NCI-H128 (cell line): ENCODE measurements at regions not wholly inside any gene's neighbourhood (a gene's known extent, or its start where the extent isn't known, plus 50 kb on each side); places are given as distances from the start of the nearest gene placed in this dataset.
"Not testable (repeated sequence)": the region's sequence is repeated elsewhere in the genome, so short reads cannot be mapped to it uniquely, and the experiment has no call there.

Experiments used
- DNase-seq: peaks from one replicate; lab custom pipeline; 2025; ENCODE audit not compliant: unreplicated experiment; lab: John Stamatoyannopoulos, UW

- no peak for DNase-seq
Observed at GRCh38 chr10:60621018-60621417, 157.3 kb upstream of the CDK1 start.

GRCh38 chr10:60618861-60619260, 159.4 kb upstream of the CDK1 start:
- no peak for DNase-seq

DNA sequence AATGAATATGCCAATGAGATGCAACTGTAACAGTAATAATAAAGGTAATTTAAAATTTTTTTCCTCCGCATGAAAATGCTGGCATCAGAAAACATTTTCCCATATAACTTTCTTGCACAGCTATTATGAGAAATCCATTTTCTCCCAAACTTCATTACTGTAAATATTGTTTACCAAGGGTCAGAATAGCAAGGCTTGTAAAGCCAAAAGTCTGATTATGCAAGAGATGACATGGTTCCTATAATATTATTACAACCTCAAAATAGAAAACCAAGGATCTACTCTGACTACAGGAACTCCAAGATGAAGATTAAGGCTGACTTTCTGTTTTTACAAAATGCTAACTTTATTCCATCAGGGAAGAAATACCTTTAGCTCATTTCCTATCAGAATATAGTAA, 162.7 kb upstream of the CDK1 start:
- DNase-seq: no peak

DNA sequence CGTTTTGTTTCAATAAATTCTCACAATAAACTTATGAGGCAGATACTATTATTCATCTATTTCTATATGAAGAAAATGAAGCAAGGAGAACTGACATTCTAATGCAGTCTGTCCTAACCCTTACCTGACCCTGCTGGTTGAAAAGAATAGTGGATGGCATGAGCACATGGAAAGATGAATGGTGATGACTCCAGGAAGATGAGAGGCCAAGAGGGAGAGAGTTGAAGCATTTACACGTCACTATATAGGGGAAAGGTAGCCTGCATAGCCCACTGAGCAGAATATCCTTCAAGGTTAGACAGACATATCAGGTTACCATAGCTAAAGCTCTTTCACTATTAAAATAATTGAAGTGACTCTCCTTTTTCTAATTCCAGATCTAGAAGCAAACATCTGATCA, 163.9 kb upstream of the CDK1 start:
- no peak for DNase-seq

- no peak for DNase-seq
Observed at GRCh38 chr10:60613434-60613833, 164.8 kb upstream of the CDK1 start.

- DNase-seq: no peak
Observed at GRCh38 chr10:60611291-60611747, 167.0 kb upstream of the CDK1 start.

DNA sequence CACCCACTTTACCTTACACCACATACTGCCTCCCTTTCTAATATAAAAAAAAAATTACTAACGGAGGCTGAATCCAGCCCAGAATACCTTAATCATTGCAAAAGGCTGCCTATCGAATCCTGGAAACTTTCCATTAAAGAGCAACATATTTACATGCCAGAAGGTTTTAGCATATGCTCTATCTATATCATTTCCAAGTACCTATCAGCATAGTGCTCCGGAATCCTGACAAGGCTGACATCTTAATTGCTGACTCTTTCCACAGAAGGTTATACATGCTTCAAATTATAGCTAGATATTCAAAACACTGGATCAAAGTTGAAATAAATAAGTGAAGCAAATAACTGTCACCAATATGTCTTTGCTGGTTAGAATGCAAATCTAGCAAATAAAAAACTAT, 170.9 kb upstream of the CDK1 start:
- no peak for DNase-seq

DNA sequence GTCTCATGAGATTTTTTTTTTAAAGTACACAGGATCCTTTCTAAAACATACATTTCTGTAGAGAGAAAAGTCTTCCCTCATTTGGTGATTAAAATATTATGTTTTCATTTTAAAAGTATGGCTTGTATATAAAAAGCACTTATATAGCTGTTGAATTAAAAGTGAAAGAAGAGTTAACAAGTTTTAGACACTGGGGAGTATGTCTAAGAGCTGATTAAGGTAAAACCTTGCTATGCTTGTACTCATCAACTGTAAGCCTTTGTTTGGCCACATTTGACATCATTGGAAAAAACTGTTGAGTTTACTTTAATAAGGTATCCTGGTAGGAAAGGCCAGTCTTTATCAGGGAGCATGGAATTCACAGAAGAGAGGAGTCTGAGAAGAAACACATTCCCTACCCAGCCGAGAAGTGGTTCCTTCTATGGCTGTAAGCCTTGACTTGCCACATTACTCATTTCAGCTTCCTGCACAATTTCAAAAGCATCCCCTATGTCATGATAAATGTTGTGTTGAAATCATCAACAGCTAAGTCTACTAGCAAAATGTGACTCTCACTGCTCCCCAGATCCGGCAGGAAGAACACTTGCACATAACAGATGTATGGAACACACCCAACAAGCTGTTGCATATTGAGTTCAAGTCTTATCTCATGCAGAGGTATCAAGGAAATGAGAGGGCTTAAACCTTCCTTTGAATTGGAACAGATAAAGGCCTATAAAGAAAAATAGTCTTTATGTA, 171.8 kb upstream of the CDK1 start:
- no peak for DNase-seq

DNA sequence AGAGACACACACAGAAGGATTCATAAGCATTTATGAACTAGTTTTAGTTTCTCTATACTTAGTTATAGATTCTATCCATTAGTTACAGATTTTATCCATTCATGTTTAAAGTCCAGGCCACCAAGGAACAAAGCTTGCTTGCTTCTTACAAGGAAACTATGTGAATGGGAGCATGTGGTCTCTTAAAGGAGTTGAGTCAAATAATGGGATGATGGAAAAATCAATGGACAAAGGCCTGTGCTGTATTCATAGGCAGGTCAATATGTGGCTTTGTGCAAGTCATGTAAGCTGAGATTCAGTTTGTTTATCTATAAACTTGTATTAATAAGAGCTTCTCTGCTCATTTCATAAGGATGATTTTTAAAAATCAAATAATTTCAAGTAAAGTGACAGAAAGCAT, 172.8 kb upstream of the CDK1 start:
- no peak for DNase-seq

DNA sequence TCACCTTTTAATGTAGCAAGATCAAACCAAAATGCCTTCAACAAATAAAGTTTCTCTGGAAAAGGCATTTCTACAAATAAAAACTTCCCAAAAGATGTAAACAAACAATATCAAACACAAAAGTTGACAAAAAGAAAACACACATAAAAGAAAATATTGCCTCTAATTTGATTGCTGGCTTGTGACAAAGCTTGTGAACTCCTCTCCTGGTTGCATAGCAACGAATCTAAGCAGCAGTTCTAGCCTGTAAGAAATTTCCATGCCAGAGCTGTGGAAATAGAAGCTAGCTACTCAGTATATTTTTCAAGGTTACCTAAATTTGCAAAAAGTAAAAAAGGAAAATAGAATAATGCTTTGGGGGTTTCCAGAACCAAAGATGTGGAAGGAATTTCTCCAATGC, 173.9 kb upstream of the CDK1 start:
- no peak for DNase-seq

GRCh38 chr10:60597513-60597912, 180.8 kb upstream of the CDK1 start:
- DNase-seq: no peak

DNA sequence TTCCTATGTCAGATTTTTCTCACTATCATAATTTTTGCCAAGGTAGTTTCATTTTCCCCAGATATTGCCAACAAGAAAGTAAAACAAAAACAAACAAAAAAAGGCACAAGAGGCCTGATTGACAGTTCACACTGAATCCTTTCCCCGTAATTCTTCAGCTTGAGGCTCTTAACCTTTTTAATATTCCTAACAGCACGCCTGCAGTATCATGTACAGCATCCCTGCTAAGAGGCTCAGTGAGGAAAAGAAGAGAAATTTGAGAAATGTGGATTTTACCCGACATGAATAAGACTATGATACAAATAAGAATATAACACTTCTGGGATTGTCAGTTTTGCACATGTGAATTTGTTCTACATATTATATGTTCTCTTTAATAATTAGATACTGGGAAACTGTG, 182.4 kb upstream of the CDK1 start:
- DNase-seq: no peak

GRCh38 chr10:60594476-60595051, 183.7 kb upstream of the CDK1 start:
- no peak for DNase-seq

- no peak for DNase-seq
Observed at GRCh38 chr10:60591119-60591518, 187.2 kb upstream of the CDK1 start.

GRCh38 chr10:60589376-60589775, 188.9 kb upstream of the CDK1 start:
- no peak for DNase-seq

- not testable (repeated sequence) for DNase-seq
Observed at GRCh38 chr10:60581782-60582181, 192.1 kb upstream of the ANK3 start.

GRCh38 chr10:60578217-60578616, 188.5 kb upstream of the ANK3 start:
- DNase-seq: no peak

- DNase-seq: no peak
Observed at GRCh38 chr10:60576130-60577069, 186.7 kb upstream of the ANK3 start.

- DNase-seq: no peak
Observed at GRCh38 chr10:60575105-60575504, 185.4 kb upstream of the ANK3 start.

- DNase-seq: no peak
Observed at GRCh38 chr10:60574388-60574787, 184.7 kb upstream of the ANK3 start.

DNA sequence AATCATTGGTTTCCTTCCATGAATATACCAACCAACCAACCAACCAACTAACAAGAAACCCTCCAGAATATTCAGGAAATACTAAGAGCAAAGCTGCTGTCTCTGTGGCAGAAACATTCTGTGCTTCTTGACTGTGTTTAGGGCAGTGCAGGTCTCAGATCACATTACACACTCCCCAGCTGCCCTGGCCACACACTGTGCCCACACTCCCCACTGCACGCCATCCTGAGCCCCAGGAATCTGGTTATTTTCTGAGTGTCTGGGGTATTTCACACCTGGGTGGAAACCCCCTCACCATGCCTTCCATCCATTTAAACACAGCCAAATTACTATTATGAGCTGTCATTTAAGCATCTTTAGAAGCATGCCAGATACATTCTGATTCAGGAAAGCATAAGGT, 183.7 kb upstream of the ANK3 start:
- DNase-seq: no peak
